Stimulated activated CD4-positive, alpha-beta T cell treated with anti-CD3 and anti-CD28 coated beads, Interleukin-2, amount 100 ng/mL, for 4 hours (primary cell): ENCODE measurements at regions not wholly inside any gene's neighbourhood (a gene's known extent, or its start where the extent isn't known, plus 50 kb on each side); places are given as distances from the start of the nearest gene placed in this dataset.

Source experiments
- DNase-seq: peaks from one replicate; pipeline ENCODE4 v3.0.0-alpha.2; 2020; ENCODE audit warnings: low read depth

DNA sequence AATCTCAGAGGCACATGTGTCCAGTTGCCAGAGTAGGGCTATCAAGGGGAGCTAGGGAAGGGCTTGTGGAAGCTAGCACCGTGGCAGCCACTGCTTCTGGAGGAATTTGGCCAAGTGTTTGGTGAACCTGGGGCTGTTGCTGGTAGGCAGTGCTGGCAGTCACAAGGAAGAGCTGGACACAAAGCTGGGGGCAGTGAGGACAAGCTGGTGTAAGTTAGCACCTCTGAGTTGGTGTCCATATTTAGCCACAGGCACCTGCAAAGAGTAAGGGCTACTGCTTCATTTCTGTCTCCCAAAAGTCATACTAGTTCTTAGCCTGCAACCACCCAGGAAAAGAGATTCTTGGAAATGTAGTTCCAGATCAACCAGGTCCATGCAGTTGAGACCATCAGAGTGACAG is 359.4 kb downstream of the CSNK1G3 start:
- DNase-seq = no peak

DNA sequence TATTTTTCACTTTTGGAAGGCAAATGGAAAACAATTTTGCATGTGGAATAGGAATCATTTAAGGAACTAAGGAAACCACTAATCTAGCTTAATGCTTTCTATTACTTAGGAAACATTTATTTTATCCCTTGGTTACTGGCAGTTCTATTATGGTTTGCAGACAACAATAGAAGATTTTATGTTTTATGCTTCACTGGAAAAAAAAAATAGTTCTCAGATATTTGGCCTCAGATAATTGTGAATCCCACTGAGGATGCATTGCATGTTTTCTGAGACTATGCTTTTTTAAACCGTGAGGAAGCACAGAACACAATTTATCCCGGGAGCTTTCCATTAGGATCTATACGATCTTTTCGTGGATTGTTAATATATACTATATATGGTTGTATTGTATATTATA is 356.9 kb downstream of the CSNK1G3 start:
- DNase-seq = no peak

DNA sequence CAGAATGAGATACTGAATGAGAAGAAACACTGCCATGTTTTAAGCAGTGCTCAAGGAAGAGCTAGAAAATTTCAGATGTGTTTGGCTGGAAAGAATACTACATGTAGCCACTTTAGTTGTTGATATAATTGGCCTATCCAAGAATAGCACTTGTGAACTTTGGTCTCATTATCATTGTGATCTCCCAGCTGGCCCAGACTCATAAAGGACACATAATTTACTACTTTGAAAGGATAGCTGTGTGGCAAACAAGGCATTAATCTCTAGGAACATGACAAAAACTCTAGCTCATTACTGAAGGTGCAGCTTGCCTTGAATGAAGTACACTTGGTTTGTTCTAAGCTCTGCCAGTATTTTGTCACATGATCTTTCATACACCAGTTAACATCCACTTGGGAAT is 356.3 kb downstream of the CSNK1G3 start:
- no peak for DNase-seq

DNA sequence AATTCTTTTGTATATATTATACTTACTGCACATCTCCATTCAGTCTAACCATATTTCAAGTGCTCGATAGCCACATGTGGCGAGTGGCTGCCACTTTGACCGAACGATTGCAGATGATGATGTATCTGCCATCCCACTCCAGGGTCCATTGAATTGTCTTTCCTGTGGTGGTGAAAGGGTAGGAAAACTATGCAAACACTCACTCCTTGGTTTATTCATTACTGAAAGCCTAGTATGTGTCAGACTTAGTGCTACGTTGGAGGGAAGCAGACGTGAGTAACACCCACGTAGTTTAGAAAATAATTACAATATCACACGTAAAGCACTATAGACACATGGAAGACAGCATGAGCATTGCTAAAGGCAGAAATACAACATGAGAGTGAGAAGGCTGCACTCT is 353.7 kb downstream of the CSNK1G3 start:
- DNase-seq = no peak

DNA sequence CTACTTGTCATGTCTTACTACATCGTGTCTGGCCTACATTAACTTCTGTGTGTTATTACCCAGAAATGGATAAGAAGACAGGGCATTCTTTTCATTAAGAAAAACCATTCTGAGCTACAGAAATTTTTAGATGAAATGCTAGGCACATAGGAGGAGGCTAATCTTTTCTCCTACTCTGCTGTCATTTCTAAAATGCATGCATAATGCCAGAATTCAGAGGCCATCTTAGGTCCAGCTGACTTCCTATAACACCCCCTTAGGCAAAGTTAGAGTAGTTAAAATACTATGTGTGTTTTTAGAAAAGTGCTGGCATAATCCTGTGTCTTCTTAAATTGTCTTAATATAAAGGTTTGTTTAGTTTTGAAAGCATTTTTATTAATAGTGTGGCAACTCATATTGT is 352.6 kb downstream of the CSNK1G3 start:
- DNase-seq = no peak

DNA sequence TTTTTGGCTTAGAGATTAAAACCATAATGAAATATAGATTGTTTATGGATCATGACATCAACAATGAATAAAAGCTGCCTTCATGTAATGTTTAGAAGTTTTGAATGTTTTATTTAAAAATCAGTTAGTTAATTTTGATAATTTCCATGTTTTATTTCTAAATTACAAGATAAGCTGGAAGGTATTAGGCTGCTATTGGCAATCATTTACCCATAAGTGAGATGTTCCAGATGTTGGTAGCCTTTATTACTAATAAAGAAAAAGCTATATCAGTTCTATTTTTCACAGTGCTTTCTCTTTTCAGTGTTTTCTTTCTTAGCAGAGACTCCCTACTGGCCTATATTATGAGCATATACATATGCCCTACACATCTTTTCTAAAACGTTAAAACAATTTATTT is 347.0 kb downstream of the CSNK1G3 start:
- no peak for DNase-seq

DNA sequence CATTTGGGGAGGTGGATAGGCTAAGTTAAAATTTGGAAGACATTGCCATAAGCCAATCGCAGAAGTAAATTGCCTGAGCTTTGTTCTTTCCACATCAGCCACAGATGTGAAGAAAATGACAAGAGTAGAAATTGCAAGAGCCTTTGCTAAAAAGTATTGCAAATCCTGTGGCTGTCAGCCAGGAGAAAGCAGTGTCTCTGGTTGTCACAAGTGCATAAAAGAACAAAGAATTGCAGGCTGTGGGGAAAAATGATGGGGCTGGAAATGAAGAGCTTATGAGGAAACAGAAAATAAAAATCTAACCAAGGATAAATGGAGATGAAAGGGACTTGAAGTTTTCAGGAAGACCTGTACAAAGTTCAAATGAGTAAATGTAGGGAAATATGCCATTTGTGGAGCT is 344.8 kb downstream of the CSNK1G3 start:
- DNase-seq = no peak

DNA sequence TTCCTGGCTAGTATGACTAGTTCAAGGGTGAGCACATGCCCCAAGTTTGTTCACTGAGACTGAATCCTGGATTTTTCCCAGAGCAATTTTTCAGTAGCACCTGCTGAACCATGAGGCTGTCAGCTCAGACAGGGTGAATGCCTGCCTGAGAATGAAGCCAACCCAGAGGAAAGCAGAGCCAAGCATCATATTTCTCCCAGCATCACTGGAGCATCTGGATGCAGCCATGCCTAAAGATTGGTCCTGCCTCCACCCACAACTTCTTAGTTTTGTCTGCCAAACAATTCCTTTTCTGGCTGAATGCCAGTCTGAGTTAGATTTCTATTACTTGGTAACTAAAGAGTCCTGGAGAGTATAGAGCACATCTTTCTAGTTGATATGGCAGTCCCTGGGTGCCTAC is 343.6 kb downstream of the CSNK1G3 start:
- DNase-seq = no peak

DNA sequence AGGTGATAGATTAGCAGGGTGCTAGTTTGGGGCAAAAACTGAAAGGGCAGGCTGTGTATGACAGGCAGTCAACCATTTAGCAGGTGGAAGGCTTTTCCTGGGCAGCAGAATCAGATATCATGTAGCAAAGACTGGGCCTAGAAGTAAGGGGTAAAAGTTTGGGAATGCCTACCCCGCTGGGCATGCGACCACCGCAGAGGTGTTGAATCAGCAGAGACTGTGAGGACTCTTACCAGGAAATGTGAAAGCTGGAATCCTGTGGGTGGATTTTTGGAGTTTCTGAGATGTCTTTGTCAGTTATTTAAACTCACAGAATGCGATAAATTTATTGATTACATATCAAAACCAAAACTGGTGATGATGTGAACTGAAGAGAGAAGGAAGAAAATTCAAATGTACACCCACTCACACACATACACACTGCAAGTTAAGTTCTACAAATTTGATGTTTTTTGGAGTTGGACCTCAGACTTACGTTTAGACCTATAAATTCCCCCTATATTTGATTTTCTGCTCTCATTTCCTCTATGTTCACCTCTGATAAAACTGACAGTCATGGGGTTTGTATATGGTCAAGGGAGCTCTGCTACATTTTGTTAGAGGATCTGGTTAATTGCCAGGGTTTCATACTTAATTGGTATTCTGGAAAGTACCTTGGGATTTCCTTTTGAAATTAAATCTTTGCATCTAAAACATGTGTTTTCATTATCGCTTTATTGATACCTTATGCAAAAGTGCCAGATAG is 333.6 kb downstream of the CSNK1G3 start:
- no peak for DNase-seq

DNA sequence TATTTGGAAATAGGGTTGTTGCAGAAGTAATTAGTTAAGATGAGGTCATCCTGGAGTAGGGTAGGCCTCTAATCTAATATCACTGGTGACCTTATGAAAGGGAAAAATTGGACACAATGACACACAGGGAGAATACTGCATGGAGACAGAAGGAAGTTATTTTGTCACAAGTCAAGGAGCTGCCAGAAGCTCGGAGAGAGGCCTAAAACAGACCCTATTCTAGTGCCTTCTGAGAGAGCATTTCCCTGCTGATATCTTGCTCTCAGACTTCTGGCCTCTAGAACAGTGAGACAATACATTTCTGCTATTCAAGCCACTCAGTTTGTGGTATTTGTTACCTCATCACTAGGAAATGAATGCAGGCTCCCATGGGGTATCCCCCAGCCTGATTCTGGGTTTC is 332.9 kb downstream of the CSNK1G3 start:
- DNase-seq = no peak

DNA sequence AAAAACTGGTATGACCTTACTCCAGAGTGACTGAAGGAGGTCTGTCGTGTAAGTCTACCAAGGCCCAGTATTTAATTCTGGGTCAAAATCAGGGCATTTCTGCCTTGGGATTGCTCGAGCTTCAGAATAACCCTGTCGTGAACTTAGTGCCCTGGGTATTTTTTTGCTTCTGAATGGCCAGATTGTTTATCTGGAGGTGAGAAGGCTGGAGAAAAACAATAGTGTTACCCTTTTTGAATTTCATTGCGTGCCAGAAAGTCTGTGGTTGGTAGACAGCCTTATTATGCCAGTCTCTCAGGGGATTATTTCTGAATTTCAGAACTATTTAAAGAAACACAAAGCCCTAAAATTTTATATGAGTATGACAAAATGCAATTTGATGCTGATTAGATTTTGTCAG is 323.4 kb downstream of the CSNK1G3 start:
- no peak for DNase-seq

DNA sequence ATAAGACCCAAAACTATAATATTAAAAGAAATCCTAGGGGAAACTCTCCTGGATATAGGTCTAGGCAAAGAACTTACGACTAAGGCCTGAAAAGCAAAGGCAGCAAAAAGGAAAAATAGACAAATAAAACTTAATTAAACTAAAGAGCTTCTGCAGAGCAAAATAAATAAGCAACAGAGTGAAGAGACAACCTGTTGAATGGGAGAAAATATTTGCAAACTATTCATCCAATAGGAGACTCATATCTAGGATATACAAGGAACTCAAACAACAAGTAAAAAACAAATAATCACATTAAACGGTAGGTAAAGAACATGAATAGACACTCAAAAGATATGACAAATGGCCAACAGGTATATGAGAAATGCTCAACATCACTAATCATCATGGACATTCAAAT is 318.6 kb downstream of the CSNK1G3 start:
- DNase-seq = no peak

DNA sequence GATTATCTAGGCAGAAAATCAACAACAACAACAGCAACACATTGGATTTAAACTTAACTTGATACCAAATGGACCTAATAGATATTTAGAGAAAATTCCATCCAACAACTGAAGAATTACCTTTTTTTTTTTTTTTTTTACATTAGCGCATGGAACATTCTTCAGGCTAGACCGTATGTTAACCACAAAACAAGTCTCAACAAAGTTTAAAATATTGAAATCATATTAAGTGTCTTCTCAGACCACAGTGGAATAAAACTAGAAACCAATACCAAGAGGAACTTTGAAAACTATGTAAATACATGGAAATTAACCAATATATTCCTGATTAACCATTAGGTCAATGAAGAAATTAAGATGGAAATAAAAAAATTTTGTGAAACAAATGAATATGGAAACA is 315.8 kb downstream of the CSNK1G3 start:
- no peak for DNase-seq

DNA sequence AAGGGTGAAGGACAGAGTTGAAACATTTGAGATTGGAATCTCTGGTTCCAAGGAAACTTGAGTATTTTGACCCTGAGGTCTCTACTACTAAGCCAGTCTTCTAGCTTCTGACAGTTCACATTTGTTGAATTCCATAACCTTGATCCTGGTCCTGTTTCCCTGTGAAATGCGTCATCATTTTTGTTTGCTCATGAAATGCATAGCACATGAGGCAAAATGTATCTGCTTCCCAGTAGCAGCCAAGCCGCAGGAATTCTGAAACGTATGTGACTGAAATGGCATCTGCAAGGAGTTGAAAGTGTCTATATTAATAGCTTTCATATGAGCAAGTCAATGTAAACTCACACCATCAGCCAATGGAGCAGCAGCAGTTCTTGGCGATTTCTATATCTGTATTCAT is 307.9 kb downstream of the CSNK1G3 start:
- no peak for DNase-seq

DNA sequence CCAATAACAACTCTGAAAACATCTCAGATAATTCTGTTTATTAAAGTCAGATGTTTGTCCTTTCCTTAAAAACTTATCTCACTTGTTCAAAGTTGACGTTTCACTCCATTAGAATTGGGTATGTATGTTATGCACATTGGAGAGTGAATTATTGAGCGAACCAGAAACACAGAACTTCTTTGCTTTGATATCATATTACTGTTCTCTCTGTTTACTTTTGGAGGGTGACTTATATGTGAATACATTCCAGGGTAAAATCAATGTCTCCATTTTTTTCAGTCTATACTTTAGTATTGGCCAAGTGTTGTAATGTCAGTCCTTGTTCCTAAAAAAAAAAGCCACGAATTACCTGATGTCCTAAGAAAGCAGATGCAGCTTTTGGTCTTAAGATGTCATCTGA is 307.4 kb downstream of the CSNK1G3 start:
- DNase-seq = no peak

DNA sequence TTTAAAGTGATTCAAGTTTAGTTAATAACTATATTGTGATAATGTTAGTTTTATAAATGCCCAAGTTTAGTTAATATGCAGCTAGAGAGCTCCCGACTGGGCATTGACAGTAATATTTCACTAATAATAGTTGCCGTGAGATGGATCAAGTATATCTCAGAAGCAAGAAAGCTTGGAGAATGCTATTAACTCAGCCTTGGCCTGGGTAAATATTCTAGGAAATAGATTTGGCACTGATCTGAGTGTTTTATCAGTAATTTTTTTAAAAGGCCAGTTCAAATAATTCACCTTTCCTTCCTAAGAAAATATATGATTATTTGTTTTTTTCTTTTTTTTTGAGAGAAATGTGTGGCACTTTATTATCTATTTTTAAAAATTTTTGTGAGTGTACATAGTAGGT is 305.3 kb downstream of the CSNK1G3 start:
- DNase-seq = no peak

DNA sequence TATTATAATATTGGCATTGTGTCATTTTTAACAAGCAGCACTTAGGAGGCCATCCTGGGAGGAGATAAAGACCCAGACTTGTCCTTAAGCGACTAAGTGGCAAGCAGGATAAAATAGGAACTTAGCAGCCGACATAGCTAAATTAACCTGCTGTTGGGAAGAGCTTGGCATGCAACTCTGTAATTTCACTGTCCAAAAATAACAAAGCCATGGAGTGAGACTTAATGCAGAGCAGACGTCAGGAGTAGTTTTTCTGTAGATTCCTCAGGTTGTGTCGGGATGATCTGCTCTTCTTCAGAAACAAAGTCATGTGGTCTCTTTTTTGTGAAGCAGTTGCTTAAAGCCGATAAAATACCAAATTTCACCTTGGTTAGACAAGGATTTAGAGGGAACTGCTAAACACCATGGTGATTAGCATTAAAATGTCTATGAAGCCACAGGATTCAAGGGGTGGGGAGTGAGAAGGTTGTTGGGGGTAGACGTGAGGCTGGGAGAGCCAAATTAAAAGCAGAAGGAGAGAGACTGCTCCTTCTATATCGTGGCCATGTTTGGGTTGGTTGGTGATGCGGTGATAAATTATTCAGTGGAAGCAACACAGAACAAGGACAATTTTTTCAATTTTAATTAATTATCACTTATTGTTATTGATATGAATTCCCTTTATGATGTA is 303.0 kb downstream of the CSNK1G3 start:
- DNase-seq = no peak

DNA sequence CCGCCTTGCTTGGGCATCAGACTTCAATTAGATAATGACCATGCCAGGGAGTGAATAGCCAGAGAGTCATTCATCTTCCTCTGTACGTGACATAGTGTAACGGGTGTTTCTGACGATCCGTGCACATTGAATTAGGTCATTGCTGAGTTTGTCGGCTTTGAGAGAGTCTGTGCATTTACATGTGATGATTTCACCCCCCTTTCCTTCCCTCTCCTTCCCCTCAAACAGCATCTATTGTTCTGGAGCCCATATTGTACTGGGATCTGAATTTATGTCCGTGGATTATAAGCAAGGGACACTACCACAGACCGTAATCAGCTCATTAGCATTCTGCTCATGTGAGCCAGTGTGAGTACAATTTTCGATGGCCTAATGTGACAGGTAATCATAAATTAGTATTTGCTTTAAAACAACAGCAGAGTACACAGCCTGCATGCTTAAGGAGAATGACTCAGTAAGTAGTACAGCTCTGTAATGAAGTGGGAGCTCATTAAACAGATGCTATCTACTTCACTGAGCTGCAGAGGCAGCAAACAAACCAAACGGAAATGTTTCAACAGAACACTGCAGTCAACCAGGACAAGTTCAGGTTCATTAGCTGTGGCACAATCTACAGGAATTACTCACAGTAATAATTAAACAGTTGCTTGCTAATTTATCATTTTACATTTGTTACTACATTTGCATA is 302.1 kb downstream of the CSNK1G3 start:
- DNase-seq = no peak

DNA sequence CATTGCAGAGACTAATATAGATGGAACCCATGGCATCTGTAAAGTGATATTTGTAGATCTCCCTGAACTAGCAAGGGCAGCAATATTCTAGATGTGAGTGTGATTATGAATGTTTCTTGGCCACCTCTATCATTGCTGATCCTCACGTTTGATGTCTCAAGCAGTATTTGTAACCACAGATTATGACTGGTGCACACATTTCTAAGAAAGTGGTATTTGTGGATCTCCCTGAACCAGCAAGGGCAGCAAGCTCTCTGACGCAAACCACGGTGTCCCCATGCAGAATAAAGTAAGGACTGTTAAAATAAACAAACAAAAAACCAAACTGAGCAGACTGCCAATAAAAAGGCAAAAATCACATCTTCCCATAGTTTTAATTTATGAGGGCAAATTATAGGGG is 301.3 kb downstream of the CSNK1G3 start:
- DNase-seq = no peak

DNA sequence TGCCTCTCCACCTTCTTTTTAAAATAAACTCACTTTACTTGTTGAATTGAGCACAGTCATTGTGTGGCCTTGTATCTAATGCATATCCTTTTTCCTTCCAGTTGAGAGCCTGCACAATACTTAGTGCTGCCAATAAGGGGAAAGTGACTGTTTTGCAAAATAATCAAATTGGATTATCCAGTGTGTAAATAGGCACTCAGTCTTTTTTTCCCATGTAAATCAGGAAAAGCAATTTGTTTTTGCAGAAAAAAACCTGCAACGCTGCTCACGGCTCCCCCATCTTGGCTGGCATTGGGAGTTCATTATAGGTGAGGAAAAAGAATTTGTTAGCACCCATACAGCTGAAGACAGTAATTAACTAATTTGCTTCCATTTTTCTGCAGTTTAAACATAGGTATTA is 299.9 kb downstream of the CSNK1G3 start:
- no peak for DNase-seq

DNA sequence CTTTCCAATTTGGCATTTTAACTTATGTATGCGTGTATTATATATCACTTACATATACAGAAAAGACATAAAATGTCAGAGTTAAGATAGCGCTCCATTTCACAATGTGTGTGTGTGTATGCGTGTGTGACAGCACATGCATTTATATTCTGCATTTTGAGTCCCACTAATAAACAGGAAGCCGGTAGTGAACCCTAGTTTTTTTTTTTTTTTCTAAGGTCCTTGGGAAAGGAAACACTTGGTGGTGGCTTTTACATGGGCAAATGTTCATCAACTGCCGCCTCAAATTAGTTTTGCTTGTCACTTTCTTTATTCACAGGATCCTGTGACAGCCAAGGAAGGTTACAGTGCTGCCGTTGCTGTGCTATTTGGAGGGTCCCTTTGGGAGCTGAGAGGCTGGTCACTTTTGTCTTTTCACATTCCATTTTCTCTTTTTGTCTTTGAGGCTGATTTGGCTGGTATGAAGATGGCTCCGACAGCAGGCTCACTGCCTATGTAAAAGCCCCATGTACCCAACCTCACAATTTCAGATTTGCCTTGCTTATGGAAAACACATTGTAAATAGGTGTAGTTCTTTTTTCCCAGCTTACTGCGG is 298.9 kb downstream of the CSNK1G3 start:
- no peak for DNase-seq

DNA sequence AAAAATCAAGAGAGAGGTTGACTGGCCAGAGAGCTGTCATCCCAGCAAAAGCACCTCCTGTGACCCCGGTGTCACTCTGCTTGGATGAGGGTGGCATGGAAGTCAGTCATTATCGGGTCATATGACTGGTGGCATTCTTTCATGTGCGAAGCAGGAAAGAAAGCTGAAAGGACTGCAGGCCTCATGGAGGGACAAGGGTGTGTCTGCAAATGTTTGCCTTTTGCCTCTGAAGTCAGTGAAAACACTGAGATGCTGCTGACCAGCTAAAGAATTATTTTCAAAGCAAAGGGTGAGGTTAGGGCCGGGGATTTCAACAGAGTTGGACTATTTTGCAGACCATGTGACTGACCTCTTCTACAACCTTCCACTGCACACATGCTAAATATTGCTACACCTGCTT is 298.3 kb downstream of the CSNK1G3 start:
- DNase-seq = no peak

DNA sequence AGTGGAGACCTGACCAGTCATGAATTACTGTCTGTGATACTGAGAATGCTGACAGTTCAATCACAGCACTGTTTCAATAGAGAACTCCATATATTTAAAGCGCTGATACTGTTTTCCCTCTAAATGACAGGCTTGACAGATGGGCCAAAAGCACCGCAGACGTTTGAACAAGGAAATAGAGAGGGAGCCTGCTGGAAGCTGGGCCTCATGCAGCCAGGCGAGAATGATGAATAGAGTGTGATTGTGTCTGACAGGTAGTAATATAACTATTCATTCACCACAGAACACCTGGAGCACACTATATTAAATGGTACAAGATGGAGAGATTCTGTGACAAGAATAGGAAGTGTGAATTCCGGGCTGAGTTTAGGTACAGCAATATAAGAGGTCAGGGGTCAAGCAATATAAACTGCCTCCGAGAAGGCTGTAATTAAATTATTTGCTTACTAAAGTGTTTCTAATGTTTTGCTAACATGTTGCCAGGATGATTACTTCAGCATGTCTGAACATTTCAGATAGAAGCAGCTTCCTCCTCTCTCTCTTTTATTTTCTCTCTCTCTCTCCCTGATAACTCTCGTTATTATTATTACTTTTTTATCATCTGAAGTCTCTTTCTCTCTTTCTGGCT is 297.7 kb downstream of the CSNK1G3 start:
- no peak for DNase-seq
